D721Med (cell line): ENCODE measurements at regions not wholly inside any gene's neighbourhood (a gene's known extent, or its start where the extent isn't known, plus 50 kb on each side); places are given as distances from the start of the nearest gene placed in this dataset.

ENCODE experiments used
- DNase-seq: peaks from one replicate; pipeline ENCODE4 v3.0.0; 2011; ENCODE audit warnings: low spot score; ENCODE audit not compliant: insufficient read length
- FAIRE-seq: peaks from 2 replicates; lab custom pipeline; 2011; peaks lifted over from hg19 to GRCh38; lab: Jason Lieb, UNC
- CTCF ChIP-seq: IDR thresholded peaks from 2 replicates; pipeline ENCODE4 v1.5.1; 2012; ENCODE audit warnings: mild to moderate bottlenecking, control low read depth; ENCODE audit not compliant: insufficient read depth; ENCODE audit errors: missing control alignments

DNA sequence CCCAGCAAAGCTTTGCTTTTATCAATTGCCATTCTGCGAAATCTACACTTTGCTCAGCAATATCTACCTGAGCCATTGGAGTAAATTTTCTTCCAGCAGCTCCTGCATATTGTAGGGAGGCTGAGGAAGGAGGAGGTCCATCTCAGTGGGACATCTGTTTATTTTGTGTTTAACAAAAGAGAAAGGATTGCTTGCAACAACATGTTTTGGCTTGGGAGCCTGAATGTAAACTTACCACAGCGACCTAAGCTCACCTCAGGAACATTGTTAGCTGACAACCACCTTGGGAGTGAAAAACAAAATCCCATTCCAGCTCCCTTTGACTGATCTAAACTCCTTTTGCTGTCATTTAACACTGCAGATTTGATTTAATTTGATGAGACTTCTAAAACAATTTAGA is 356.1 kb downstream of the SS18 start:
- DNase-seq (no peak), FAIRE-seq (no peak)
- TF ChIP-seq CTCF, result no peak

DNA sequence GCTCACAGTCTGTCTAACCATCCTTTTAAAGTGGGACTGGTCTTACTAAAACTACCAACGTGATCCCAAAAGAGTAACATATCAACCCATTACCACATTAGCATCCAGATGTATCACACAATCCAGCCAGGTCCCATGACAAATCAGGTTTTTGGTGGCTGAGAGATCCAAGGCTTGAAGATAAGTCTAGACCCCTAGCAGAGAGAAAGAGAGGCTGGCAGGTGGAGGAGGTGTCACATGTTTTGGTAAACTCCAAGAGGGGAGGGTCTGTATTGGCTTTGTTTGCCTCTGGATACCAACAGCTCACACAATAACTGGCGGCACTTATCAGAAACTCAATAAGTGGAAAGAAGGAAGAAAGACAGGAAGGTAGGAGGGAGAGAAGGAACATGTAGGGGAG is 357.6 kb downstream of the SS18 start:
- no peak for FAIRE-seq
- no peak for DNase-seq
- TF ChIP-seq CTCF, result no peak

DNA sequence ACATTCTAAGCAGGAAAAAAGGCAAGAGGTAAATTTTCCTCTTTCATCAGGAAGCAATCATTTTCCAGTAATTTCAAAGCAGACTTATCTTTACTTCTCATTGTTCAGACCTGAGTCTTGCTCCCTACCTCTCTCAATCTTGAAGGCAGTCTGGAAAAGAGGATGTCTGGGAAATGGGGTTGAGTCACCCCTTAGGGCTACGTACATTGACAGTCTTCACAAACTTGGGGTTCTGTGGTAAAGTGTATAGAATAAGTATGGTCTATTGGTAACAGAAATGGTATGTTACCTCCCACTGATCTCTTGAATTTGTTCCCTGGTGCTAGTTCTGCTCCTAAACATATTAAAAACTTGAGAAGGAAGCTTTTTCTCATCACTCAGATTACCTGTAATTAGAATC is 361.3 kb downstream of the SS18 start:
- DNase-seq, result no peak
- TF ChIP-seq CTCF, result no peak
- FAIRE-seq, result no peak

DNA sequence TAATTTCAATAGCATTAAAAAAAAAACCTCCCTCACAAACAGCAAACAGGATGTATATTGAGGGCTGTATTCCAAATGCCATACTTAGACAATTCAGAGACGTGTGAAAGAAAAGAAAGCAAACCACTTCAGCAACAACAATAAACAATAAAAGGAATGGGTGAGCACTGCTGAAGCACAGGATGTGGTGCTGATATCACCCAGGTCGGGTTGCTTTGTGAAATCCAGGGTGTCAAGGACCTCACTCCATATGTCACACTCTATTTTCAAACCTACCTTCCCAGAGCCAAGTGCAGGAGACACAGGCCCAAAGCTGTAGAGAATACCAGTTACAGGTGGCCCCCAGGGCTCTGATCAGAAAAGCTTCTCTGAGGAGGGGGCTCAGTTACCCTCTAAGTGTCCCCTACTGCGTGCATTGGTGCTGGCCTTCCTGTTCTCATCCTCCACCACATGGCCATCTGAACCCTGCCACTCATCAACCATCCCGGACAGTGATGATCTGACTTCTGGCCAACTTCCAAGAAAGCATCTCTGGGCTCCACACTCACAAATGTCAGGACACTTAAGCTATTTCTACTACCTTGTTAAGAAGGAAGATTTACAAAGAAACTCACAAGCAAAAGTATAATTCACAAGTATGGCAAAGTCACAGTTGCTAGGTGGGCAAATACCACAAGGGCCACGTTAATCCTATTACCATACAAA is 363.0 kb downstream of the SS18 start:
- no peak for TF ChIP-seq CTCF
- DNase-seq, result no peak
- no peak for FAIRE-seq

DNA sequence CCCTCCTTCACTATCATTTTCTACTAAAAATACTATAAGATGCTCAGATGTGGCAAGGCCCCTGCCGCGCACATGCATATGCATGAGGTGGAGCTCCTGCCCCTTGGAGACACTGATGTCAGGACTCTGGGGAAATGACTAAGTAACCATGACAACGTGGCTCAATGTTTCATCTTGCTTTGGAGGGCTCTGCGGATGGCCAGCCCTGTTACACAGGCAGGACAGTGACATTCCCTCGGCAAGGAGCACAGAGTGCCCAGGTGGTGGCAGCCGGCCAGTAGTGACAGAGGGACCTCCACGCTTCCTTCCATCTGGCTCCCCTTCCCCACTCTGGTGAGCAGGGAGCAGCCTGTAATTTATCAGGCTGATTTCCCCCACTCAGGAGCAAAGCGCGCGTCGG is 364.1 kb downstream of the SS18 start:
- no peak for DNase-seq
- TF ChIP-seq CTCF, result no peak
- FAIRE-seq, result no peak

DNA sequence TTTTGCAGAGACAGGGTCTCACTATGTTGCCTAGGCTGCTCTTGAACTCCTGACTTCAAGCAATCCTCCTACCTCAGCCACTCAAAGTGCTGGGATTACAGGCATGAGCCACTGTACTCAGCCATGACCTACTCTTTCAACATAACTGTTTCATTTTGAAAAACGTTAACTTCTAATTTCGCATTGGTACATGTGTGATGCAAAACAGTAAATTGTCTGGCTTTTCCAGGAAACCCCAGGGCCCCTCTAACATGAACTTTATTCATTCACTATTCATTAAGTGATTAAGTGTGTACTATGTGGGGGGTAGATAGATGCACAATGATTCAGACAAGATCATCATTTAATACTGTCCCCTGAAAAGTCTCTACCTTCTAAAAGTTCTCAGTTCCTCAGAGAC is 364.9 kb downstream of the SS18 start:
- TF ChIP-seq CTCF, result no peak
- no peak for FAIRE-seq
- DNase-seq, result no peak

GRCh38 chr18:25724997-25725396 is 365.4 kb downstream of the SS18 start:
- no peak for TF ChIP-seq CTCF
- DNase-seq (no peak), FAIRE-seq (no peak)
